D721Med (cell line): ENCODE measurements at regions not wholly inside any gene's neighbourhood (a gene's known extent, or its start where the extent isn't known, plus 50 kb on each side); places are given as distances from the start of the nearest gene placed in this dataset.
A peak's percentile ranks its signal among the peaks of the same experiment; 100 is the strongest.
"Not testable (repeated sequence)": the region's sequence is repeated elsewhere in the genome, so short reads cannot be mapped to it uniquely, and the experiment has no call there.

Experiments
- DNase-seq: peaks from one replicate; pipeline ENCODE4 v3.0.0; 2011; ENCODE audit warnings: low spot score; ENCODE audit not compliant: insufficient read length
- FAIRE-seq: peaks from 2 replicates; lab custom pipeline; 2011; peaks lifted over from hg19 to GRCh38; lab: Jason Lieb, UNC
- TF ChIP-seq, protein P1 (sequence below): IDR thresholded peaks from 2 replicates; pipeline ENCODE4 v1.5.1; 2012; ENCODE audit warnings: mild to moderate bottlenecking, control low read depth; ENCODE audit not compliant: insufficient read depth; ENCODE audit errors: missing control alignments

DNA sequence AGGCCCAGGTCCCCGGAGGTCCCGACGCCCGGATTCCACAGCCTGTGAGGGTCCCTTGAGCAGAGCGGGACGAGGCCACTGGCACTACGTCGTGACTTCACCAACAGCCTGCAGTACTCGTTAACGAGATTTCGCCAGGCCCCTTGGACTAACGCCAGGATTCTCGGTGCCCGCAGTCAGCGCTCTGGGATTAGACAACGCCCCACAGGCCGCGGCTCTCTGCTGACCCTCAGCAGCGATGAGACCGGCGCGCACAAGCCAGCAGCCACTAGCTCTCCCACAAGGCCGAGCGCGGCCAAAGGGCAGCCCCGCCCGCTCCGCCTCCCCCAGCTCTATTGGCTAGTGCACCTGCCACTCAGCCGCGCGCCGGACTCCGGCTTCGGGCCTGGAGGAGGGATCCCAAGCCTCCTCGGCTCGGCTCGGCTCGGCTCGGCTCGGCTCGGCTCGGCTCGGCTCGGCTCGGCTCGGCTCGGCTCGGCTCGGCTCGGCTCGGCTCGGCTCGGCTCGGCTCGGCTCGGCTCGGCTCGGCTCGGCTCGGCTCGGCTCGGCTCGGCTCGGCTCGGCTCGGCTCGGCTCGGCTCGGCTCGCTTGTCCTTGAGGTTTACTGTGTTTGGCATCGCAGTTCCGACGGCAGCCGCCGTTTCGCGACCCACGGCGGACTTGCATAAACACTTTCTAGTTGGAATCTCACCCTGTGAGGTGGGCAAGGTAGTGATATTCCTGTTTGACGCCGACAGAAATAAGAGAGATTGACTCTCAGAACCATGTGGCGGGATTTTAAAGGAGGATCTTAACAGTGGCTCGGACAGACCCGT, 231.7 kb upstream of the SERP2 start:
- TF ChIP-seq, protein P1, sequence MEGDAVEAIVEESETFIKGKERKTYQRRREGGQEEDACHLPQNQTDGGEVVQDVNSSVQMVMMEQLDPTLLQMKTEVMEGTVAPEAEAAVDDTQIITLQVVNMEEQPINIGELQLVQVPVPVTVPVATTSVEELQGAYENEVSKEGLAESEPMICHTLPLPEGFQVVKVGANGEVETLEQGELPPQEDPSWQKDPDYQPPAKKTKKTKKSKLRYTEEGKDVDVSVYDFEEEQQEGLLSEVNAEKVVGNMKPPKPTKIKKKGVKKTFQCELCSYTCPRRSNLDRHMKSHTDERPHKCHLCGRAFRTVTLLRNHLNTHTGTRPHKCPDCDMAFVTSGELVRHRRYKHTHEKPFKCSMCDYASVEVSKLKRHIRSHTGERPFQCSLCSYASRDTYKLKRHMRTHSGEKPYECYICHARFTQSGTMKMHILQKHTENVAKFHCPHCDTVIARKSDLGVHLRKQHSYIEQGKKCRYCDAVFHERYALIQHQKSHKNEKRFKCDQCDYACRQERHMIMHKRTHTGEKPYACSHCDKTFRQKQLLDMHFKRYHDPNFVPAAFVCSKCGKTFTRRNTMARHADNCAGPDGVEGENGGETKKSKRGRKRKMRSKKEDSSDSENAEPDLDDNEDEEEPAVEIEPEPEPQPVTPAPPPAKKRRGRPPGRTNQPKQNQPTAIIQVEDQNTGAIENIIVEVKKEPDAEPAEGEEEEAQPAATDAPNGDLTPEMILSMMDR: no peak
- peak; percentile 87 for DNase-seq
- no peak for FAIRE-seq

DNA sequence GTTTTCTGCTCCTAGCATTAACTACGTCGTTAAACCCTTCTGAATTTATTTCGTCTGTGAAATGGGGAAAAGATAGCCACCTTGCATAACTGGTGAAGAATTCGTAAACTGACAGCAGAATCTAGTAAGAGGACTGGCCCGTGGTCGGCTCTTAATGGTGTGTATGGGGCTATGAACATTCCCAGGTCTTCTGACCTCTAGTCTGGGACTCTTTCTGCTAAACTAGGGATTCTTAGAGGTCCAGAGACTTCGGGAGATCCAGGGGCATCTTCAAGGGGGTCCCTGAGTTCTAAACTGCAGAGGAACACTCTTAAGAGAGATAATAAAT, 231.1 kb upstream of the SERP2 start:
- no peak for FAIRE-seq
- no peak for DNase-seq

DNA sequence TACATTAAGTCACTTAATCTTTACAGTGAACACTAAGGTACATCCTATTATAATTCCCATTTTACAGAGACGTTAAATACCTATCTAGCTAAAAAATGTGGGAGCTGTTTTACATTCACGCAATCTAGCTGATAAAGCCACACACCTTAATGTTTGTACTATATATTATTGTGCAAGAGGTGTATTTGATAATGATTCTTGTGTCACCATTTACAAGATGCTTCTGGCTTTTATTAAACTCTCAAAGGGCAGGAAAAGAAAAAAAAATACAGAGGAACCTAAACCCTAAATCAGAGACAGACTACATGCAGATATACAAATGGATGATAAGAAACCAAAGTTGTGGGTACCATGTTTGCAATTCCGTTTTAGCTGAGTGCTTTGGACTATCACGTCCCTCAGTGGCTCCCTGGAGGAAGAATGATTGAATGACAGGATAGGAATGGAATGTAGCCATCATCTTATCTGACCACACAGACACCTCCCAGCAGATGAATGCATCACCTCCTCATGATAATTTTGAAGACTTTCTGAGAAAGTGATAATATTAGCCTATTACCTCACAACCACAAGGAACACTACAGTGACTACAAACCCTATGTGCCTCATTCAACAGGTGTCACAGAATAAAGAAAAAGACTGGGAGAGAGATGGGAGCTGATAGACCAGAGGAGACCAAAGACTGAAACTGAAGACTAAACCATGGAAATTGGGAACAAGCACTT, 230.5 kb upstream of the SERP2 start:
- no peak for FAIRE-seq
- TF ChIP-seq, protein P1: no peak
- no peak for DNase-seq

More for the DNA sequence above, 231.1 kb upstream of the SERP2 start:
- TF ChIP-seq, protein P1: no peak

DNA sequence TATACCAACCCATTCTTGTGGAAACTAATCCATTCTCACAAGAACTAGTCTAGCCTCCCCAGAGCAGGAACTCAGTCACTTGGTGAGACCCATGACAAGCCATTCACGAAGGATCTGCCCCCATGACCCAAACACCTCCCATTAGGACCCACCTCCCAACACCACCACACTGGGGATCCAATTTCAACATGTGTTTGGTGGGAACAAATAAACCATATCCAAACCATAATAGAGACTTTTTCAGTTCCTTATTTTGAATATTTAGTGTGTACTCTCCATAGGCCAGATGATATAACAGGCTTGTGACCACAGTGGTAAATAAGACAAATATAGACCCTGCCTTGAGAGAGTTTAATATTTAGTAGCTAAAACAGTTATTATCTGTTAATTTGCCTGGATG, 227.5 kb upstream of the SERP2 start:
- FAIRE-seq (no peak), DNase-seq (no peak)
- TF ChIP-seq, protein P1: no peak

DNA sequence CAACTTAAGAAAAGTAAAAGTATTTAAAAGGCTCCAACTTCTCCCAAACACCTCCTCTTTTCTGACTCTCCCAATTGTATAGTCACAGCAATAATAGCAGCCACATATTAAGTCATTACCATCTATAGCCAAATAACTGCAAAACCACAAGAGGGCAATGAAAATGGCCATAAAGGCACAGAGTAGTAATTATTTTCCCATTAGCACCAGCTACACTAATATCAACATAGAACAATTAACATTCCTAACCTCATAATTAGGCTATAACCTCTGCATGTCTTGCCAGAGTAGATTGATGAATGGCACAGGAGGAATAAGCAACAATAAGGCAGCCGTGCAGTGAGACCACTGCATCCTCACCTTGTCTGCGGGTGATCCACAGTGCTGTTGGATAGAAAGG, 226.4 kb upstream of the SERP2 start:
- no peak for DNase-seq
- TF ChIP-seq, protein P1: no peak
- no peak for FAIRE-seq

DNA sequence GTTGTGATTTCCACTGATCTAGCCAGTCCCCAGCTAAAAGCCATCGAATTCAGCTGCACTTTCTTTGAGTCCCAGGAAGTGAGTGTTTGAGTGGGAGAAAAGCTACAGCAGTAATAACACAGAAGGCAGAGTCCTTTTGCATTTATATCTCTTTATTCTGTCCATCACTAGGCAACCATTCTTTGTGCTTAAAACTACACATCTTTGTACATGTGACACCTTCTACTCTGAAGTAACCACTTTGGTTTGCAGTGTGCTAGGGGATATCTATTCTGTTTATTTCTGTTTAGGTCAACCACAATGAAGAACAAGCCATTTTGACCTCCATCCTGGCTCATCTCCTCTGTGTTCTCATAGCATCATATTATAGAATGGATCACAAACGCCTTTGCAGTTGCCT, 226.0 kb upstream of the SERP2 start:
- TF ChIP-seq, protein P1: no peak
- no peak for FAIRE-seq
- DNase-seq: no peak

DNA sequence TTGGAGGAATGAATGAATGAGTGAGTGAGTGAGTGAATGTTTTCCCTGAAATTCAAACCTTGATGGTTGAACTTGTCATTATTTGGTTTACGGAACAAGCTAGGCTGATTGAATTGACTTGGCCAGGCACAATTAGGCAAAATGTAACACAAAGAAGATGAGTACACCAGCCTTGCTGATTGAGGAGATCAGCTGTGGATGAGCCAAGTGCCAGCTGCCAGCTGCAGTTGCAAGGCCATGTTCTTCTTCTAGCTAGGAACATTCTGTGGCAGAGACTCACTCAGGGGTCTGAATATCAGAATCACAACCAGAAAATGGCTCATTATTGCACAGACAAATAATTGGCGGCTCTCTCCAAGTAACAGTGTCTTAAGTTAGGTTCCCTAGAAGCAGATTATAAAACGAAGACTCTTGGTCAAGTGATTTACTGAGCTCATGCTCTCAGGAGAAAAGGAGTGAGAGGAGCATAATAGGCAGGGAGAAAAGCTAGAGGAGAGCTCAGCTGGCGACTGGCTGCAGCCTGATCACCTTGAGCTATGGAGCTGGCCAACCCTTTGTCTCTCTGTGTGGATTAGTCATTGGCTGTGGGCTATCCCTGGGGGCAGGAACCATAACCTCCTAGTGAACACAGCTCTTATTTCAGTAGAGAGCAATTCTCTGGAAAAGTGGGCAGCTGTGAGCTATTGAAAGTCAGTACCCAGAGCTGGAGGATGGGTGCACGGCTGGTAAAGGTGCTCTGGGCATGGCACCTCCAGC, 225.3 kb upstream of the SERP2 start:
- FAIRE-seq: no peak

DNA sequence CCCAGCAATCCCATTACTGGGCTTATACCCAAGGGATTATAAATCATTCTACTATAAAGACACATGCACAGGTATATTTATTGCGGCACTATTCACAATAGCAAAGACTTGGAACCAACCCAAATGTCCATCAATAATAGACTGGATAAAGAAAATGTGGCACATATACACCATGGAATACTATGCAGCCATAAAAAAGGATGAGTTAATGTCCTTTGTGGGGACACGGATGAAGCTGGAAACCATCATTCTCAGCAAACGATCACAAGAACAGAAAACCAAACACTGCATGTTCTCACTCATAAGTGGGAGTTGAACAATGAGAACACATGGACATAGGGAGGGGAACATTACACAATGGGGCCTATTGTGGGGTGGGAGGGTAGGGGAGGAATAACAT, 224.4 kb upstream of the SERP2 start:
- not testable (repeated sequence) for FAIRE-seq, DNase-seq

More for the DNA sequence above, 225.3 kb upstream of the SERP2 start:
- no peak for DNase-seq
- TF ChIP-seq, protein P1: no peak
